K562 (cell line): ENCODE measurements at regions not wholly inside any gene's neighbourhood (a gene's known extent, or its start where the extent isn't known, plus 50 kb on each side); places are given as distances from the start of the nearest gene placed in this dataset.

ENCODE experiments used
- ATAC-seq: fragments of 200-7000 bp; cut with Tn5 transposase; 3 replicates; pipeline ENCODE4 v1.9.1; 2020; ENCODE audit warnings: moderate library complexity
- BruUV-seq: library from RNA; stranded (reverse); fragments of 400-500 nt; replicated peaks from 2 replicates; lab custom pipeline; 2021; lab: Mats Ljungman, UMichigan
- CTCF ChIA-PET: fragments of 300-600 bp; formaldehyde crosslinking; extraction: SDS; loops from one replicate; lab custom pipeline; 2021; ENCODE audit warnings: low intra/inter-chr PET ratio; lab: Yijun Ruan, JAX
- POLR2A ChIA-PET: fragments of 300-600, 350-650 bp; sonication (Branson Sonifier 250); formaldehyde crosslinking; extraction: SDS; loops from one replicate; lab custom pipeline; 2021; ENCODE audit warnings: antibody characterized with exemption, inconsistent platforms; lab: Yijun Ruan, JAX
- DNase-seq, 4 experiments: peaks; one replicate each; pipeline versions ENCODE4 v3.0.0 to v3.0.0-alpha.2; 2011 to 2018; ENCODE audit warnings: low spot score in 3 of 4, mixed read lengths in 3 of 4; ENCODE audit errors: extremely low read depth in 1 of 4
- FAIRE-seq: peaks from 2 replicates; lab custom pipeline; 2011; peaks lifted over from hg19 to GRCh38; lab: Jason Lieb, UNC
- H2AFZ ChIP-seq: 2 replicates; pipeline ENCODE4 v1.6.0; 2011; ENCODE audit warnings: low read depth, low read length, control low read depth, inconsistent platforms
- H3K27ac ChIP-seq: fragments of 200-600 bp; 3 replicates; pipeline ENCODE4 v1.8.0; 2011; ENCODE audit warnings: low read depth, mild to moderate bottlenecking, control low read depth, inconsistent platforms, low read length, moderate library complexity, mixed read lengths; ENCODE audit errors: extremely low read depth
- H3K27me3 ChIP-seq, 2 experiments: fragments of 300-600 bp in 1 of 2; 2 replicates in 1 of 2; 3 replicates in 1 of 2; pipeline versions ENCODE4 v1.6.0 to v1.8.0; 2011; ENCODE audit warnings: inconsistent platforms in 2 of 2, low read length in 2 of 2, mild to moderate bottlenecking in 1 of 2, mixed read lengths in 1 of 2, moderate library complexity in 1 of 2; ENCODE audit not compliant: control insufficient read depth in 2 of 2, insufficient read depth in 2 of 2
- H3K36me3 ChIP-seq: fragments of 300-600 bp; 3 replicates; pipeline ENCODE4 v1.8.0; 2011; ENCODE audit warnings: mild to moderate bottlenecking, low read length, inconsistent platforms; ENCODE audit not compliant: control insufficient read depth, insufficient read depth
- H3K4me1 ChIP-seq, 2 experiments: fragments of 200-600 bp in 1 of 2; replicated peaks in 1 of 2; 2 replicates in 1 of 2; 3 replicates in 1 of 2; pipeline versions ENCODE4 v1.5.1 to v1.8.0; 2011; ENCODE audit warnings: inconsistent platforms in 2 of 2, low read length in 2 of 2, mild to moderate bottlenecking in 1 of 2, mixed read lengths in 1 of 2, moderate library complexity in 1 of 2; ENCODE audit not compliant: control insufficient read depth in 2 of 2, insufficient read depth in 2 of 2
- H3K4me2 ChIP-seq: 2 replicates; pipeline ENCODE4 v1.6.1; 2011; ENCODE audit warnings: low read length, control low read depth, inconsistent platforms, mixed read lengths; ENCODE audit not compliant: insufficient read depth
- H3K4me3 ChIP-seq: fragments of 200-600 bp; sonication (generic), shearing (Covaris generic); 2 replicates; pipeline ENCODE4 v1.5.1; 2016; ENCODE audit warnings: control low read depth, inconsistent platforms
- H3K79me2 ChIP-seq: fragments of 200-600 bp; 3 replicates; pipeline ENCODE4 v1.8.0; 2011; ENCODE audit warnings: low read length, inconsistent platforms; ENCODE audit not compliant: control insufficient read depth, insufficient read depth
- H3K9ac ChIP-seq, 2 experiments: 2 replicates each; pipeline versions ENCODE4 v1.6.0 to v1.6.1; 2011; ENCODE audit warnings: low read depth in 2 of 2, low read length in 2 of 2, control low read depth in 1 of 2, inconsistent platforms in 1 of 2, mild to moderate bottlenecking in 1 of 2, mixed read lengths in 1 of 2; ENCODE audit not compliant: insufficient read depth in 1 of 2
- H3K9me1 ChIP-seq: one replicate; pipeline ENCODE4 v1.6.0; 2011; ENCODE audit warnings: inconsistent platforms, mild to moderate bottlenecking, low read length, moderate library complexity; ENCODE audit not compliant: control insufficient read depth, insufficient read depth
- H3K9me3 ChIP-seq: replicated peaks from 2 replicates; pipeline ENCODE4 v1.5.1; 2011; ENCODE audit warnings: low read depth, low read length, inconsistent platforms; ENCODE audit not compliant: control insufficient read depth, insufficient read depth
- H4K20me1 ChIP-seq: replicated peaks from 2 replicates; pipeline ENCODE4 v1.6.1; 2011; ENCODE audit warnings: low read length, inconsistent platforms, mixed read lengths; ENCODE audit not compliant: control insufficient read depth, insufficient read depth
- ARID1B ChIP-seq: fragments of 450-650 bp; IDR thresholded peaks from 2 replicates; pipeline ENCODE4 v1.6.1; 2016; ENCODE audit warnings: antibody characterized with exemption, mild to moderate bottlenecking, inconsistent platforms
- HNRNPUL1 ChIP-seq: fragments of 200-400 bp; formaldehyde crosslinking; IDR thresholded peaks from 2 replicates; pipeline ENCODE4 v1.6.1; 2017; ENCODE audit warnings: low read length
- NFYB ChIP-seq: IDR thresholded peaks from 2 replicates; pipeline ENCODE4 v1.6.1; 2011; ENCODE audit warnings: mild to moderate bottlenecking, moderate library complexity; ENCODE audit not compliant: insufficient read length; ENCODE audit errors: extremely low read depth
- ZKSCAN3 ChIP-seq: fragments of 250-450 bp; sonication (Bioruptor Pico); IDR thresholded peaks from 2 replicates; pipeline ENCODE4 v1.4.0; 2020
- ZNF507 ChIP-seq: conservative IDR thresholded peaks from 2 replicates; pipeline ENCODE4 v1.6.1; 2017; ENCODE audit warnings: missing genetic modification characterization, missing compliant biosample characterization
- WGBS: fragments of 100-300 bp; shearing (Covaris generic); methylation state at CpG from one replicate; pipeline ENCODE4 v1.1.6; 2016; ENCODE audit warnings: low coverage, mixed read lengths; ENCODE audit not compliant: insufficient coverage; ENCODE audit errors: missing lambda C conversion rate; 5-methylcytosine and 5-hydroxymethylcytosine counted together
- in situ Hi-C: fragments of 300-500 bp; cut with MboI; formaldehyde crosslinking; loops from 4 replicates; pipeline ENCODE4 v1.15.0; 2018; ENCODE audit warnings: inconsistent platforms, mixed read lengths
- intact Hi-C: fragments of 100-400 bp; cut with micrococcal nuclease; formaldehyde crosslinking; loops from 2 replicates; pipeline ENCODE4 v1.14.2; 2022
- TF ChIP-seq, protein P1 (sequence below), 2 experiments: IDR thresholded peaks; 2 replicates each; pipeline ENCODE4 v1.6.1; 2011; ENCODE audit warnings: borderline replicate concordance in 1 of 2, control low read depth in 1 of 2, low read depth in 1 of 2, low read length in 1 of 2, mild to moderate bottlenecking in 1 of 2, mixed read lengths in 1 of 2, moderate library complexity in 1 of 2; ENCODE audit not compliant: insufficient read depth in 1 of 2, insufficient read length in 1 of 2, poor library complexity in 1 of 2, severe bottlenecking in 1 of 2; ENCODE audit errors: extremely low read depth in 1 of 2

DNA sequence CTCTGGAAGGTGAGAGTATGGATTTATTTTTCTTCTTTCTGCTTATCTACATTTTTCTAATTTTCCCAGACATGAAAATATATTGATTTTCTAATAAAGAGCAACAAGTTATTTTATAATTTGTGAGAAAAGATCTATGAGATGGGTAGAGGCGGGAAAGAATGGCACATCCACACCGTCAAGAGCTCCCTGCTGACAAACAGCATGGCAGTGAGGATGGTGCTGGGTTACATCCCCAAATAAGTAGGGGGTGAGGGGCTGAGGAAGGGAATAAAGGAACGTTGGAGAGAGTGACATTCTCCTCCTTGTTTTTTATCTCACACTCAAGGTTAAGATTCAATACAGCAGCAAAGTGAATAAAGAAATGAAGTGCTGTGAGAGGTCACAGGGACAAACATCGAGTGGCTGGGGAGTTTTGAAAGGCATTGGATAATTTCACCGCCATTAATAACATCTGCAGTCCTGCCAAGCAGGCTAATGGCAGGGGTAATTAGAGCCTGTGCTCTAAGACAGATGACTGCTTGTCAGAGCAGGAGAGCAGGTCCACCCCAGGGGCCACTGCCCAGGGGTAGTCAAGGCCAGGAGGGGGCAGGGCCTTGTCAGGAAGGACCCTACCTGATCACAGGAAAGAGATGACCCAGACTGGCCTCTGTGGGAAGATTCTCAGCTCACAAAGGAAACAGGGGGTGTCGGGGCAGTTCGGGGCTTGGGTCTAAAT is 323.8 kb downstream of the FBXW7 start:
- DNase-seq, result no peak
- Histone ChIP-seq H3K27me3 (peaks cover 0 to 5% of the 10 kb centered on the region in 2 experiments; a peak in 3 of 5 replicates), H3K4me3 (no peak overlapping the region), H3K79me2 (no peaks in the 10 kb centered on the region), H3K9me3 (no peaks in the 10 kb centered on the region), H2AFZ (no peak overlapping the region), H3K4me1 (no peaks in the 10 kb centered on the region), H3K9ac (no peak overlapping the region), H3K36me3 (no peaks in the 10 kb centered on the region), H3K27ac (no peak overlapping the region), H4K20me1 (no peaks in the 10 kb centered on the region), H3K4me2 (no peak overlapping the region), H3K9me1 (no peaks in the 10 kb centered on the region)
- no peak for ATAC-seq
- ChIA-PET POLR2A (no interaction called here), CTCF (no interaction called here)
- TF ChIP-seq ARID1B, result no peak
- no peak for TF ChIP-seq ZNF507 (tag)
- no peak for TF ChIP-seq HNRNPUL1
- no peak for TF ChIP-seq NFYB
- no peak for TF ChIP-seq ZKSCAN3 (CRISPR knock-in tag)
- TF ChIP-seq, protein P1, sequence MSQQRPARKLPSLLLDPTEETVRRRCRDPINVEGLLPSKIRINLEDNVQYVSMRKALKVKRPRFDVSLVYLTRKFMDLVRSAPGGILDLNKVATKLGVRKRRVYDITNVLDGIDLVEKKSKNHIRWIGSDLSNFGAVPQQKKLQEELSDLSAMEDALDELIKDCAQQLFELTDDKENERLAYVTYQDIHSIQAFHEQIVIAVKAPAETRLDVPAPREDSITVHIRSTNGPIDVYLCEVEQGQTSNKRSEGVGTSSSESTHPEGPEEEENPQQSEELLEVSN (IDR thresholded peaks at IDR 0.05; ENCODE audit: borderline replicate concordance in 1 of 2, extremely low read depth in 1 of 2, insufficient read depth in 1 of 2, insufficient read length in 1 of 2, low read depth in 1 of 2, low read length in 1 of 2, poor library complexity in 1 of 2, severe bottlenecking in 1 of 2), result no peak
- intact Hi-C loops (no loop called here), in situ Hi-C loops (no loop called here)
- WGBS, result 0% methylated on average over 7 of the region's 7 CpGs
- no peak for FAIRE-seq
- BruUV-seq, result no TSS peak
